ENCODE measurements at regions not wholly inside any gene's neighbourhood (a gene's known extent, or its start where the extent isn't known, plus 50 kb on each side); places are given as distances from the start of the nearest gene placed in this dataset.

GRCh38 chr12:46884362-46884761 is 58.6 kb upstream of the SLC38A4 start:
- Histone ChIP-seq H3K27ac (no peak overlapping the region), H3K9me3 (no peaks in the 10 kb centered on the region), H3K27me3 (no peaks in the 10 kb centered on the region), H3K4me1 (no peaks in the 10 kb centered on the region), H3K4me3 (no peak overlapping the region), H3K36me3 (ENCODE audit: low read depth, missing control alignments) (no peaks in the 10 kb centered on the region)
- intact Hi-C loops (cut with DNase I; ENCODE audit: low total_unique reads) = no loop called here
- DNase-seq = no peak
- no peak for TF ChIP-seq CTCF (IDR thresholded peaks at IDR 0.05)
- TF ChIP-seq POLR2A (IDR thresholded peaks at IDR 0.05) = no peak

- H3K36me3 ChIP-seq (ENCODE audit: low read depth, missing control alignments) = no peaks in the 10 kb centered on the region
- no peak overlapping the region for H3K4me3 ChIP-seq
- no peak for DNase-seq
- H3K9me3 ChIP-seq = no peaks in the 10 kb centered on the region
- H3K27ac ChIP-seq = no peak overlapping the region
- no peaks in the 10 kb centered on the region for H3K27me3 ChIP-seq
- no peaks in the 10 kb centered on the region for H3K4me1 ChIP-seq
- intact Hi-C loops (cut with DNase I; ENCODE audit: low total_unique reads) = no loop called here
- 77 to 90% methylated on average over 2 of the region's 2 CpGs for WGBS, 2 donors
- TF ChIP-seq POLR2A (IDR thresholded peaks at IDR 0.05) (no peak), CTCF (IDR thresholded peaks at IDR 0.05) (no peak)
Observed at GRCh38 chr12:46886541-46887041, 60.8 kb upstream of the SLC38A4 start.

GRCh38 chr12:46887870-46888269 is 62.1 kb upstream of the SLC38A4 start:
- H3K9me3 ChIP-seq = no peaks in the 10 kb centered on the region
- intact Hi-C loops (cut with DNase I; ENCODE audit: low total_unique reads) = no loop called here
- no peaks in the 10 kb centered on the region for H3K36me3 ChIP-seq (ENCODE audit: low read depth, missing control alignments)
- H3K27me3 ChIP-seq = no peaks in the 10 kb centered on the region
- H3K27ac ChIP-seq = no peak overlapping the region
- no peaks in the 10 kb centered on the region for H3K4me1 ChIP-seq
- H3K4me3 ChIP-seq = no peak overlapping the region
- no peak for DNase-seq
- no peak for TF ChIP-seq POLR2A (IDR thresholded peaks at IDR 0.05)
- TF ChIP-seq CTCF (IDR thresholded peaks at IDR 0.05) = no peak

GRCh38 chr12:46888568-46888967 is 62.8 kb upstream of the SLC38A4 start:
- Histone ChIP-seq H3K4me1 (no peaks in the 10 kb centered on the region), H3K4me3 (no peak overlapping the region), H3K27me3 (no peaks in the 10 kb centered on the region), H3K27ac (no peak overlapping the region), H3K9me3 (no peaks in the 10 kb centered on the region), H3K36me3 (ENCODE audit: low read depth, missing control alignments) (no peaks in the 10 kb centered on the region)
- TF ChIP-seq POLR2A (IDR thresholded peaks at IDR 0.05) (no peak), CTCF (IDR thresholded peaks at IDR 0.05) (no peak)
- DNase-seq = no peak
- intact Hi-C loops (cut with DNase I; ENCODE audit: low total_unique reads) = no loop called here
- 89 to 93% methylated on average over 3 of the region's 3 CpGs for WGBS, 2 donors

GRCh38 chr12:46891306-46891705 is 65.5 kb upstream of the SLC38A4 start:
- 97 to 100% methylated on average over 1 of the region's 1 CpG for WGBS, 2 donors

More at GRCh38 chr12:46891306-46891705, 65.5 kb upstream of the SLC38A4 start:
- TF ChIP-seq POLR2A (IDR thresholded peaks at IDR 0.05) (no peak), CTCF (IDR thresholded peaks at IDR 0.05) (no peak)
- H3K36me3 ChIP-seq (ENCODE audit: low read depth, missing control alignments) = no peaks in the 10 kb centered on the region
- H3K4me3 ChIP-seq = no peak overlapping the region
- H3K27ac ChIP-seq = no peak overlapping the region
- no peaks in the 10 kb centered on the region for H3K27me3 ChIP-seq
- H3K9me3 ChIP-seq = no peaks in the 10 kb centered on the region
- no peaks in the 10 kb centered on the region for H3K4me1 ChIP-seq
- intact Hi-C loops (cut with DNase I; ENCODE audit: low total_unique reads) = no loop called here
- DNase-seq = no peak

Data from testis (tissue), 2 donors.